D721Med (cell line): ENCODE measurements at regions not wholly inside any gene's neighbourhood (a gene's known extent, or its start where the extent isn't known, plus 50 kb on each side); places are given as distances from the start of the nearest gene placed in this dataset.

ENCODE experiments used
- DNase-seq: peaks from one replicate; pipeline ENCODE4 v3.0.0; 2011; ENCODE audit warnings: low spot score; ENCODE audit not compliant: insufficient read length
- FAIRE-seq: peaks from 2 replicates; lab custom pipeline; 2011; peaks lifted over from hg19 to GRCh38; lab: Jason Lieb, UNC
- TF ChIP-seq, protein P1 (sequence below): IDR thresholded peaks from 2 replicates; pipeline ENCODE4 v1.5.1; 2012; ENCODE audit warnings: mild to moderate bottlenecking, control low read depth; ENCODE audit not compliant: insufficient read depth; ENCODE audit errors: missing control alignments

DNA sequence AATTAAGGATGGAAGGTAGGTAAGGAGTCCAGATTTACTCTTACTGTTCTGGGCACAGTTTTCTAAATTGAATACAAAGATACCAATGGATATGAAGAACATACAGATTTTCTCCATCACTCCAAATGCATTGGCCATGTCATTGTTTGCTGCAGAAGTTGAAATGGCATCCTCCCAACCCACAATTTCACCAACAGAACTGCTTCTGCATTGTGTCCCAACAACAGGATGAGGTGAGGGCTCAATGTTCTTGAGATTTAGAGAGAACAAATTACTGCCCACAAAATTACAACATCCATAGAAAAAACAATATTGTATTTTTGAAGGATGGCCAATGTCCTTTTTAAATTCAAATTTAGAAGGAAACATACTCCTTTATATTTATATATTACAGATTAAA, 88.9 kb downstream of the NUDT12 start:
- no peak for FAIRE-seq
- TF ChIP-seq, protein P1, sequence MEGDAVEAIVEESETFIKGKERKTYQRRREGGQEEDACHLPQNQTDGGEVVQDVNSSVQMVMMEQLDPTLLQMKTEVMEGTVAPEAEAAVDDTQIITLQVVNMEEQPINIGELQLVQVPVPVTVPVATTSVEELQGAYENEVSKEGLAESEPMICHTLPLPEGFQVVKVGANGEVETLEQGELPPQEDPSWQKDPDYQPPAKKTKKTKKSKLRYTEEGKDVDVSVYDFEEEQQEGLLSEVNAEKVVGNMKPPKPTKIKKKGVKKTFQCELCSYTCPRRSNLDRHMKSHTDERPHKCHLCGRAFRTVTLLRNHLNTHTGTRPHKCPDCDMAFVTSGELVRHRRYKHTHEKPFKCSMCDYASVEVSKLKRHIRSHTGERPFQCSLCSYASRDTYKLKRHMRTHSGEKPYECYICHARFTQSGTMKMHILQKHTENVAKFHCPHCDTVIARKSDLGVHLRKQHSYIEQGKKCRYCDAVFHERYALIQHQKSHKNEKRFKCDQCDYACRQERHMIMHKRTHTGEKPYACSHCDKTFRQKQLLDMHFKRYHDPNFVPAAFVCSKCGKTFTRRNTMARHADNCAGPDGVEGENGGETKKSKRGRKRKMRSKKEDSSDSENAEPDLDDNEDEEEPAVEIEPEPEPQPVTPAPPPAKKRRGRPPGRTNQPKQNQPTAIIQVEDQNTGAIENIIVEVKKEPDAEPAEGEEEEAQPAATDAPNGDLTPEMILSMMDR, result no peak
- DNase-seq, result no peak

DNA sequence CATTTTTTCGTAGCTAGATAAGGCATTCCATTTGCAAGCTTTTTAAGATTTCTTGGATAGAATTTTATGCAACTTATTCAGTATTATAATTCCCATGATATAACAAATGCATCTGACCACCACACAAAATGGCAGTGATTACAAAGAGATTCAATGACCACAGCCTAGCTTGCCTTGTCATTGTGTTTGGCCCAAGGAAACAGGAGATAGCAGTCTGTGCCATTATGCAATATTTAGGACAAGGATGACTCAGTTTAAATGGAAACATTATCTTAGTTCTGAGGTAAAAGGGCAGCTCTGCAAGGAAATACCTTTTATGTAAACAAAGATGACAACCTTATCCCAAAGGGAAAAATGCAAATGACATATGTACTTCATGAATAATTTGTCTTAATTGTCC, 89.8 kb downstream of the NUDT12 start:
- DNase-seq (no peak), FAIRE-seq (no peak)
- TF ChIP-seq, protein P1, result no peak

DNA sequence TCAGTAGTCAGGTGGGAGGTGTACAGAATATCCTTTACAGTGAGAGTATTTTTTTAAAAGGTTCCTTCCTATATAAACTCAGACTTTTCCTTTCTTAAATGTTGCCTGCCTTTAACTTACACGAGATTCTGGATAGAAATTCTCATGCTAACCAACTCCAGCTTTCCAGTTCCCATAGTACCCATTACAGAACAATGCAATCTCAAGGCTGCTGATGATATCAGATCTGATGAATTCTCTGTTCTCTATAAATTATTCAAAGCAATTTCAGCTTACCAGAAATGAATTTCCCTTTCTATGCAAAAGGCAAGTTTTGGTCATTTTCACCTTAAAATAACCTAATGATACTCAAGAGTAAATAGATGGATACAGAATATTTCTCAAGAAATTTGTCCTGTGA, 90.3 kb downstream of the NUDT12 start:
- TF ChIP-seq, protein P1, result no peak
- FAIRE-seq (no peak), DNase-seq (no peak)

DNA sequence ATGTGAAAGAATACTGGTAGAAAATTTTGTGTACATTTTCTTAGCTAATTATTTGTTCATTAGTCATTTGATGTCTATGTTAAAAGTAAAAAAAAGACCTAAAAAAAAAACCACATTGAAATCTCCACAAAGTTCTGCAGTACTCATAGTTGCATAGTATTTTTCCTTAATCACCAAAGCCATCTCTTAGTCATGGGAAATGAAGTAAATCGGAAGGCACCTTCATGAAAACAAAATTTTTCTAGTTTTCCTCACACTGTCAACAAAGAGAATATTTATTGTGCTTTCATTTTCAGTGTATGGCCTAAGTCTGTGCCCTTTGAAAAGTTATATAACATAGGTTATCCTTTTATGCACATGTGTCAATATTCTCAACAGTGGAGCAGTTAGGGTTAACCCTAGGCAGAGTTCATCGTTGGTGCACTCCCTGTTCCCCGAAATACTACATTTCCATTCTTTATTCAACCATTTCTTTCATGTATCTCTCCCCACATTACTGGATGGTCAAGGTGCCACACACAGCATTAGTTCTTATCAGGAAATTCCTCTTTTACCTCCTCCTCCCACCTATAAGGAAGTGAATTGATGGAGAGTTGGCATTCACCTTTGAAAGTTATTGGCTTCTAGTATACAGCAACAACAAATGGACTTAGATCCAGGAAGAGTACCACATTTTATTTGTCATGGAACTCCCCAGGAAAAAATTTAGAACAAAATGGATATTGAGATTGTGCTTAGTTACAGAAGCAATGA, 93.1 kb downstream of the NUDT12 start:
- FAIRE-seq (no peak), DNase-seq (no peak)
- TF ChIP-seq, protein P1, result no peak

DNA sequence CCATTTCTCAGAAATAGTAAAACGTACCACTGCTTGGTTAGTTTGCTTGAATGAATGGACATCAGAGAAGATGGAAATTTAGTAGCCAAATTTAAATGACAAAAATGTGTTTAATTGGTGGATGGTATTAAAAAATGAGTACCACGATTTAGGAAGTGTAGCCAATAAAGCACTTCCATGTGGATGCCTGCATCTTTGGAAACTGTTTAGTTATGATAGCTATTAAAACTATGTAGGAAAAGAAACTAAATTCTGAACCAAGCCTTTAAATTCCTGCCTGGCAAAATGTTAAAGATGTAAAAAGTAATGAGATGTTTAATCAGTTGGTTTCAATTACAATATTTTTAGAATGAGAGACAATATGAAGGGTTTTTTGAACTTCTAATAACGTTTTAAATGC, 94.8 kb downstream of the NUDT12 start:
- no peak for FAIRE-seq
- TF ChIP-seq, protein P1, result no peak
- no peak for DNase-seq

DNA sequence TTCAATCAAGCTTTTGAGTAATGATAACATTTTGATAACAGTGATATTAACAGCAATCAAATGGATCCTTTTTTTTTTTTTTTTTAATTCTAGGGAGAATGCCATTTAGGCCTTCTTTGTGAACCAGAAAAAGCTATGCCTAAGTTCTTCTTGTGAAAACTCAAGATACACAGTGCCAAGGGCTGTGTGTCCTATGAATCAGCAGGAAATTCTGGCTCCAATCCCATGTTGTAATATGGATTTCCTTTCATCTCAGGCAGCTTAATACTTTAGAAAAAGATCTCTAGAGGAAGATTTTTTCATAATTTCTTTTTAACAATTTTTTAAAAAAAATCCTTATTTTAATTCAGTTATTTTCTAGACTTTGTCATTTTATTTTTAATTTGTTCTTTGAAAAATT, 96.1 kb downstream of the NUDT12 start:
- TF ChIP-seq, protein P1, result no peak
- DNase-seq (no peak), FAIRE-seq (no peak)

DNA sequence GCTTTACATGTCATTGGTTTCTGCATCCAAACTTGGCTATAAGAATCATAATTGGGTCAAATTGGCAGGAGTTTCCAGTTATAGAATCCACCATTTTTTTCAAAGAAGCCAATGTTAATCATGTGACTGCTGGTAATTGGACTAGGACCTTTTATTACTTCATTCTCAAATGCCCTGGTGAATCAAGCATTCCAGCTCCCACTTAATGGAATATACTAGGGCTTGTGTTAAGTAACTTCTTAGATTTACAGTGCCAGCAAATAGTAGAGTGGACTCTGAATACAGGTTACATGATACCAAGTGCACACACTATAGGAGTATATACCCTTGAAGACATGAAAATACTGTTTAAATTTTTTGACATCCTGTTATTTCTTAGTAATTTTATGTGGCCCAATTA, 96.7 kb downstream of the NUDT12 start:
- FAIRE-seq (no peak), DNase-seq (no peak)
- TF ChIP-seq, protein P1, result no peak
